HG02973 (cell line): ENCODE measurements at regions not wholly inside any gene's neighbourhood (a gene's known extent, or its start where the extent isn't known, plus 50 kb on each side); places are given as distances from the start of the nearest gene placed in this dataset.
"Not testable (repeated sequence)": the region's sequence is repeated elsewhere in the genome, so short reads cannot be mapped to it uniquely, and the experiment has no call there.

ENCODE experiments used
- ATAC-seq: cut with Tn5 transposase; IDR thresholded peaks from one replicate; pipeline ENCODE4 v1.9.1; 2021; ENCODE audit warnings: moderate library complexity; ENCODE audit not compliant: unreplicated experiment

GRCh38 chr10:86579883-86580520 is 58.4 kb upstream of the WAPL start:
- ATAC-seq, result no peak

- ATAC-seq, result no peak
Measured at GRCh38 chr10:86580521-86580891, 58.9 kb upstream of the WAPL start.

DNA sequence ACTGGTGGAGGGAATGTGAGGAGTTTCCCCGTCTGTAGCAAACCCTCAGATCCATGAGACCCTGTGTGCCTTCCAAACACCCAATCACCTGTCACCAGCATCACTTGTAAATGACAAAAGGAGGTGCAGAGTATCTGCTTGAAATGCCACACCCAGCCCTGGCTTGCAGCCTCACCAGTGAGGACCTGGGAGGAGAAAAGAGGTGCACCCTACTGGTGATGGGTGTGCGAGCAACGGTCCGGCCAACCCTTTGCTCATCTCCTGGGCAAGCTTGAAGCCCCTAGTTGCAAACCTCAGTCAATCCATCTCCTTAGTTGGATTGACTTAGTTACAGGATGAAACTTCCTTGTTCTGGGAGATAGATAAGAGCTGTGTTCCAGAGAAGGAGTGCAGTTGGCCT is 62.4 kb upstream of the WAPL start:
- no peak for ATAC-seq

DNA sequence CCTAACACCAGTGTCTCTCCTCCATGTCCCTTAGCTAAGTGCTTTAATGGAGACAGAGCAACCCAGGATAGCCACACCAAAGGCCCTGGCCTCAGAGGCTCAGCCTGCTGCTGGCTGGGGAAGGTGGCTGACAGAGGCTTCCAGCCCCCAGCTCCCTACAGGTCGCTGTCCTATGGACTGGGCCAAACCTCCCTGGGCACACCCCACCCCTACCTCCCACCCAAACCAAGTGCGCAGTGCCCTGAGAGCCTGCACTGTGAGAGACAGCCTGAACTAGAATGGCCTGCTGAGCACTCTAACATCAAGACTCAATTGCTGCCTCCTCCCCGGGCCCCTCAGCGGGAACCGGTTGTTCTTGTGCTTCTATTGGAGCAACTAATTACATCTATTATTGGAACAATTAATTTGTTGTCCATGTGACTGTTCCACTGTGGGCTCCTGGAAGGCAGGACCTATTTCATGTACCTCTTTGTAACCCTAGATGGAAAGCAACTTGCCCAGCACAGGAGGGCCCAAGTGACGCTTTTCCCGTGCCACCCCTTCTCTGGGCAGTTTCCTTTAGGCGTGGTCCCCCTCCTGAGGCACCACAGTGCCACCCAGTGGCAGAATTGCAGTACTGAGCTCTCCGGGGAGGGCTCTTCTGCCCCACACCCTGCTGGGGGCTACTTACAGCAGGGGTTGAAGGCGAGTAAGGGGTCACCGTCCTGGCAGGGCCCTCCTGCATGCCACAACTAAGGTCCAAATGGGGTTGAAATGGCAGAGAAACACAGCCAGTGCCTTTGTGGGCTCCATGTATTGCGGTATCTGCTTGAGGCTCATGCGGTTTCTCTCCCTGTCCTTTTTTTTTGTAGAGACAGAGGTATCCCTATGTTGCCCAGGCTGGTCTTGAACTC is 63.7 kb upstream of the WAPL start:
- ATAC-seq, result peak; percentile 83

- ATAC-seq, result no peak
Measured at GRCh38 chr10:86586516-86586915, 64.9 kb upstream of the WAPL start.

- ATAC-seq, result not testable (repeated sequence)
Measured at GRCh38 chr10:86588781-86589180, 65.6 kb upstream of the OPN4 start.

DNA sequence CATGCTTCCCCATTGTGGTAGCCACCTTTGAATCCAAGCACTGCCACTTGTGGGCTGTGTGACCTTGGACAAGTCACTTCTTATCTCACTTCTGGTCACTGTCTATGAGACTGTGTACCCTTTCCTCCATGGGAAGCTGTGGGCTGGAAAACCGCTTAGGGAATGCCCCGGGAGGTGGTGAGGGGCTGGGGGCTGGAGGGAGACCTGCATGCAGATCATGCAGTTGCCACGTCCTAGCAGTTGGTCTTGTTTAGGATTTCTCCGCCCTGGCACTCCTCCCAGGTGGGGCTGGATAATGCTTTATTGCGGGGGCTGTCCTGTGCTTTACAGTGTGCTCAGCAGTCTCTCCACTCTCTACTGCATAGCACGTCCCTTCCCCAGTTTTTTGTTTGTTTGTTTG is 62.9 kb upstream of the OPN4 start:
- no peak for ATAC-seq

DNA sequence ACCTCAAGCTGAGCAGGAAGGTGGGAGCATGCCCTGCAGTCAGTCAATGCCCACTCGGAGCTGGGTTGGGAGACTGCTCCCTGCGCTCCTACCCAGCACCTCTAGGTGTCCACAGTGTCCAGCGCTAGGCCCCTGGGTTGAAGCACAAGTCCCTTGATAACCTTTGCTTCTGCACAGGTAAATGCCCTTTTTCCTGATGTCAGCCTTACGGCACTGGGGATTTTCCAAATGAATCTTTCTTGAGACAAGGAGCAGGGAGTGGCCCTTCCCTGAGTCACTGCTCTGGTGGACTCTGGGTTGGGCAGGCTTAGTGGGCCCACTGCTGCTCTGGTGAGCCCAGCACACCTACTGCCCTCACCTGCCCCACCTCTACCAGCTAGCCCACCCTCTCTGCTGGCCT is 61.9 kb upstream of the OPN4 start:
- no peak for ATAC-seq

DNA sequence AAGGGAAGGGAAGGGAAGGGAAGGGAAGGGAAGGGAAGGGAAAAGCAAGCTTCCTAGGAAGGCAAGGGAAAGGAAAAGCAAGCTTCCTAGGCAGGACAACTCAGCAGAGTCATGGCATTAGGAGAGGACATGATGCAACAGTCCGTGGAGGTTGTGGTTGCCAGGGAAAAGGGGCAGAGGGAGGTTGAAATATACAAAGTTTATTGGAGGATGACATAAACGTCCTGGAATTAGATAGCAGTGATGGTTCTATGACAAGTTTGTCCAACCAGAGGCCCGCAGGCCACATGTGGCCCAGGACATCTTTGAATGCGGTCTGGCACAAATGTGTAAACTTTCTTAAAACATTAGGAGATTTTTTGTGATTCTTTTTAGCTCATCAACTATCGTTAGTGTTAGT is 59.8 kb upstream of the OPN4 start:
- no peak for ATAC-seq

GRCh38 chr10:86595496-86595895 is 58.9 kb upstream of the OPN4 start:
- ATAC-seq, result no peak

DNA sequence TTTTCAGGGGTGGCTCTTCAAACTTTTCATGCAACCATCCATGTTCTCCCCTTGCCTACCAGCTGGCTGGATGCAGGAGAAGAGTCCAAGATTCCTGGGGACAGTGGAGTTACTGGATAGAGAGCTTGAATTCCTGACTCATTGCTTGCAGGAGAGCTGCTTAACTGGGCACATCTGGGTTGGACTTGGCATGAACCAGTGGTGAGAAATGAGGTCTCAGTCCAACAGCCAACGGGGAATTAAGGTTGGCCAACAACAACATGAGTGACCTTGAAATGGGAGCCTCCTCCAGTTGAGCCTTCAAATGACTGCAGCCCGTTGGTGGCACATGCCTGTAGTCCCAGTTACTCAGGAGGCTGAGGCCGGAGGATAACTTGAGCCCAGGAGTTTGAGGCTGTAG is 58.1 kb upstream of the OPN4 start:
- no peak for ATAC-seq

DNA sequence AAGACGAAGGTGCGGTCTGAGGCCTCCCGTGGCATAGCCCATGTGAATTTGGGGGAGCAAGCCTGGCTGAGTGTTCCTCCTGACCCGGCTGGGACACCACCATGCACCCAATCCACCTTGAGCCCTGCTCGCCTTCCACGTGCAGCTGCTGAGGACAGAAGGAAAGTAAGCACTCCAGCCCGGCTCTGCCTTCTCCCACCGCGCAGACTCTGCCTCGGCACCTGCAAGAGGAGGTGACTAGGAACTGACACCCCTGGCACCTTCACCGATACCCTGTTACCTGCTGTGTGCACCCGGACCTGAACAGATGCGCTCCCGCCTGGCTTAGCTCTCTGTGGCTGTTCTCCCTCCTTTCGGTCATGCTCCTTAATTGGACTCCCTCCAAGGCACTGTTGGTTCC is 57.0 kb upstream of the OPN4 start:
- no peak for ATAC-seq

DNA sequence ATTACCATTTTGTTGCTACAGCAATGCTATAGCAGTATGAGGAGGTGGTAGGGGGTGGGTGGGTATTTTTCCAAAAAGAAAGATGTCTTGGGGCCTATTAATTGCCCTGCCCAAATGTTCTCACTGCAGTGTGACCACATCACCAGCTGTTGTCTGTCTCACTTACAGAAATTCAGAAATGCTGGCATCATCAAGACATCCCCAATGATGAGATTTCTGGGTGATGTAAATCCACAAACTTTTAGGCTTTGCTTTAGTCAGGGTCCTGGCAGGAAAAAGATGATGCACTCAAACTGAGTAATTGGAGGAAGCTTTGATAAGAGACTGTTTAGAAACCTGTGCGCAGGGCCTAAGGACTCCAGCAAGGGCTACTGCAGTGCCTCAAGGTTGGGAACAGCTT is 56.2 kb upstream of the OPN4 start:
- no peak for ATAC-seq

- ATAC-seq, result no peak
Measured at GRCh38 chr10:86599041-86599440, 55.3 kb upstream of the OPN4 start.

- ATAC-seq, result peak; percentile 66
Measured at GRCh38 chr10:86599729-86600128, 54.6 kb upstream of the OPN4 start.

DNA sequence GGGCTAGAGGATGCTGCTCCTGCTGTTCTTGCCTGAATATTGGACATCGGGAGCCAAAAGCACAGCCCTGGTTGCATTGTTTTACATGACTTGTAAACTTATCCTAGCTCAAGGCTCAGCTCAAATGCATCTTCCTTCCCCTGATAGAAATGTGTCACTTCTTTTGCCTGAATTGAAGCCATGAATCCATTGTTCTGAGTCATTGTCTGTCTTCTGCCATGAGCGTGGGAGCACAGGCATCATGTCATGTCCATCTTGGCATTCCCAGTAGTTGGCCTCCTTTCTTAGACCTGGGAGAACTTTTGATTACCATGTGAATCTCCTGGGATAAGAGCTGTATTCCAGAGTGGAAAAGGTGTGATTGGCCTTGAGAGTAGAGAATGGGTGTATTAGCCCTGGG is 54.1 kb upstream of the OPN4 start:
- ATAC-seq, result no peak

DNA sequence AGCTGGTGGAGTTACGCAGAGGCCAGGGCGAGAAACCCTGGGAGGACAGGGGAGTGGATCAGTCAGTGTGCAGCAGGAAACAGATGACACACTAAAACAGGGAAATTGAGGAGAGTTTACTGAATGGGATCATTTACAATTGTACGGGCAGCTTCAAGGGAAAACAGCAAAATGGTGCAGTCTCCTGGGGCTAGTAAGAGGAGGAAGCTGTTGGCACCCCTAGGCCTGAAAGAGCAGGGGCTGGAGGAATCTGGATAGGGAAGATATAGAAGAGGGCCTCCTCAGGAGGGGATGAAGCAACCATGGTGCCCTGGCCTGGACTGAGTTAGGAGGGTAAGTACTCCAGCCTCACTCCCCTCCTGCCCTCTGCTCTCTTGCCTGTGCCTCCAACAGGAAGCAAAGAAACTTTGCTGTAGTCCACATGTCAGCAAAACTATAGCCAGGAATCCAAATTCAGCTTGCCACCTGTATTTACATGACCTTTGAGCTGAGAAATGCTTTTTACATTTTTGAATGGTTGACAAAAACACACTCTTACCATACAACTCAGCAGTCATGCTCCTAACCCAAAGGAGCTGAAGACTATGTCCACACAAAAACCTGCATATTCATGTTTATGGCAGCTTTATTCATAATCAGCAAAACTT is 52.3 kb upstream of the OPN4 start:
- ATAC-seq, result no peak

- ATAC-seq, result no peak
Measured at GRCh38 chr10:86603256-86603655, 51.1 kb upstream of the OPN4 start.
